Small intestine (tissue), 7 donors: ENCODE measurements at regions not wholly inside any gene's neighbourhood (a gene's known extent, or its start where the extent isn't known, plus 50 kb on each side); places are given as distances from the start of the nearest gene placed in this dataset.

Experiments used
- DNase-seq, 2 donors: peaks; one replicate each; pipeline versions ENCODE4 v3.0.0 to v3.0.0-alpha.2; 2013
- FAIRE-seq: peaks from 2 replicates; lab custom pipeline; 2012; peaks lifted over from hg19 to GRCh38; lab: Jason Lieb, UNC
- H3K27ac ChIP-seq, 3 donors: one replicate each; pipeline ENCODE4 v1.5.1; 2013; ENCODE audit warnings: low read length in 2 of 3, mild to moderate bottlenecking in 2 of 3, control low read depth in 1 of 3, inconsistent platforms in 1 of 3, low read depth in 1 of 3, moderate library complexity in 1 of 3
- H3K27me3 ChIP-seq, 3 donors: one replicate each; pipeline ENCODE4 v1.6.1; 2013; ENCODE audit warnings: low read length in 3 of 3, inconsistent platforms in 1 of 3; ENCODE audit not compliant: control insufficient read depth in 3 of 3, insufficient read depth in 3 of 3
- H3K36me3 ChIP-seq, 3 donors: one replicate each; pipeline ENCODE4 v1.6.1; 2013; ENCODE audit warnings: low read length in 3 of 3, inconsistent platforms in 1 of 3, low read depth in 1 of 3, mild to moderate bottlenecking in 1 of 3, moderate library complexity in 1 of 3; ENCODE audit not compliant: control insufficient read depth in 3 of 3, insufficient read depth in 2 of 3
- H3K4me1 ChIP-seq, 3 donors: one replicate each; pipeline ENCODE4 v1.6.1; 2013; ENCODE audit warnings: low read length in 2 of 3, inconsistent platforms in 1 of 3, low read depth in 1 of 3, mild to moderate bottlenecking in 1 of 3, moderate library complexity in 1 of 3; ENCODE audit not compliant: control insufficient read depth in 3 of 3, insufficient read depth in 2 of 3
- H3K4me3 ChIP-seq, 3 donors: one replicate each; pipeline ENCODE4 v1.5.1; 2013; ENCODE audit warnings: low read length in 3 of 3, control low read depth in 1 of 3, inconsistent platforms in 1 of 3, low read depth in 1 of 3, mild to moderate bottlenecking in 1 of 3, moderate library complexity in 1 of 3
- H3K9me3 ChIP-seq, 2 donors: one replicate each; pipeline ENCODE4 v1.6.1; 2013; ENCODE audit warnings: low read depth in 1 of 2, low read length in 1 of 2; ENCODE audit not compliant: control insufficient read depth in 2 of 2, insufficient read depth in 1 of 2
- WGBS, 3 donors: extraction: QIAGEN DNeasy Blood & Tissue Kit; methylation state at CpG; one replicate each; pipeline ENCODE4 v1.1.7; 2013; 5-methylcytosine and 5-hydroxymethylcytosine counted together
- donor health status: healthy with polysubstance abuse.
- donor health status: control.
- donor health status: control.
- donor health status: Bipolar disorder and iron deficiency.
- donor health status: healthy.

DNA sequence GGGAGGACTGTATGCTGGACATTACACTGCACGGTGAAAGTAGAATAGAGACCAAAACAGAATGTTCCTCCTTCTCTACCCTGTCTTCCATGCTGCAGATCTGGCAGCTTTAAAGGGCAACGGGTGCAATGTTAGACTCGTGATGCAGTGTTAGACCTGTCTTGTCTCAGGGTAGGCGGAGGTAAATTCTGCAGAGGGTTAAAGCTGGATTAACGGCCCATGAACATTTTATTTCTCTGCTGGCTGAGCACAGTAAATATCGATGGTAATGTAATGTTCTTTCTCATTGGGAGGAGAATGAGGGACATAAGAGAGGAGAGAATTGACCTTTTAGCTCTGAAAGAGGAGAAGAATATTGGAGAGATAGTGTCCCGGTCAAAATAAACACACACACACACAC lies 178.9 kb downstream of the NMUR2 start:
- no peak overlapping the region for H3K4me3 ChIP-seq
- no peaks in the 10 kb centered on the region for H3K36me3 ChIP-seq
- H3K27me3 ChIP-seq = no peaks in the 10 kb centered on the region
- 74 to 79% (median 78%) methylated on average over 7 of the region's 7 CpGs for WGBS, 3 donors
- no peaks in the 10 kb centered on the region for H3K4me1 ChIP-seq
- DNase-seq (no peak), FAIRE-seq (no peak)
- H3K27ac ChIP-seq = no peak overlapping the region
- H3K9me3 ChIP-seq = no peaks in the 10 kb centered on the region

DNA sequence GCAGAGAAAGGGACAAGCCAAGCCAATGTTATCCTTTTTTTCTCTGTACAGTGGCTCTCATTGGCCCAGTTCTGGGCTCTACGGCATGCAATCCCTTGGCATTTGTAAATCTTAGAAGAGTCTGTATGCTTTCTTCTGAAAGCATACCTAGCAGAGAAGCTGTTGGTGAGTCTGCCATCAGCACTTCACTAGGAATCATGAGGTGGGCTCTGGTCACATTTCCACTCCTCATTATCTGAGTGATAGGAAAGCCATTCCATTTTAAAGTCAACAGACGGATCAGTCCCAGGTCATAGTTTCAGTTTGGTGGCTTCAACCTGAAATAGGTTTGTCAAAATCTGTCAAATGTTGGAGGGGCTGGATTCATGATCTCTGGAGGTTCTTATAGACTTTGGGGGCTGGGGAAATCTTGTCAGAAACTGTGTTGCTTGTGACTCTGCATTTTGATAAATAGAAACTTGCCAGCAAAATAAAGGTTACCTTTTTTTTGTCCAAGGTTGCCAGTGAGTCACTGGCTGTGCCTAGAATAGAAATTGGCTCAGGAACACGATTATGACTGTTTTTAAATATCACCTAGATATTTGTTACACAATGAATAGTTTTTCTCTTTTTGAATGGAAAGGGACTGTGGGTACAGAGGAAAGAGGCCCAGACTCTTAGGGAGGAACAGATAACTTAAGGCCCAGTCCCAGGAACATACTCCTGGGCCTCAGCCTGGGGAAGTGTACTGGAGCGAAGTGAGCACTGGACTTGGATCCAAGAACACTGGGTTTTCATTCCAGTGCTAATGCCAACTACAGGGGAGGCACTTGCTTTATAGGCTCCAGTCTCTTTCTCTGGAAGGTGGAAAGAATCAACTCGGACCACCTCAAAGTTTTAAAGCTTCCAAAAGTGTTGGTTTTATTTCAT lies 183.1 kb downstream of the NMUR2 start:
- H3K4me3 ChIP-seq = no peak overlapping the region
- H3K27me3 ChIP-seq = no peaks in the 10 kb centered on the region
- DNase-seq (no peak), FAIRE-seq (no peak)
- no peak overlapping the region for H3K27ac ChIP-seq
- no peaks in the 10 kb centered on the region for H3K9me3 ChIP-seq
- no peaks in the 10 kb centered on the region for H3K36me3 ChIP-seq
- WGBS, 3 donors = 68 to 79% (median 70%) methylated on average over 5 of the region's 5 CpGs
- no peaks in the 10 kb centered on the region for H3K4me1 ChIP-seq

DNA sequence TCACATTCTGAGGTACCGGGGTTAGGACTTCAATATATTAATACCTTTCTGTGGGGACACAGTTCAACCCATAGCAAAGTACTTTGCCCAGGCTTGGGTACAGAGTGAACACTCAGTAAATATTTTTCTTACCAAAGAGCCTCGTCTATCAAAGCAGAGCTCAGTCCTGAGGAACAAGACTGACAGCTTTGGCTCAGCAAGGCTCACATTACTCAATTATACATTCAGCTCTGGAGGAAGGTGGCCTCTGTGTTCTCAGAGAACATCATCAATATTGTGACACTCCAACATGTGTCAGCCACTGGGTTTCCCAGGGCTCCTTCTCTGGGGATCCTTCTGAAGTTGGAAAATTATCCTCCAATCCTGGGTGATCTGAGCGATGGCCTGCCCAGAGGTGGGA lies 186.4 kb downstream of the NMUR2 start:
- FAIRE-seq (no peak), DNase-seq (no peak)
- Histone ChIP-seq H3K4me3 (no peak overlapping the region), H3K36me3 (no peaks in the 10 kb centered on the region), H3K27me3 (no peaks in the 10 kb centered on the region), H3K27ac (no peak overlapping the region), H3K4me1 (no peaks in the 10 kb centered on the region), H3K9me3 (no peaks in the 10 kb centered on the region)
- 29 to 59% (median 35%) methylated on average over 3 of the region's 3 CpGs for WGBS, 3 donors

GRCh38 chr5:152205804-152206203 lies 199.3 kb downstream of the NMUR2 start:
- Histone ChIP-seq H3K27ac (no peak overlapping the region), H3K36me3 (no peaks in the 10 kb centered on the region), H3K27me3 (no peaks in the 10 kb centered on the region), H3K4me3 (no peak overlapping the region), H3K9me3 (no peaks in the 10 kb centered on the region), H3K4me1 (no peaks in the 10 kb centered on the region)
- DNase-seq (no peak), FAIRE-seq (no peak)
- 13 to 36% (median 20%) methylated on average over 1 of the region's 1 CpG for WGBS, 3 donors

DNA sequence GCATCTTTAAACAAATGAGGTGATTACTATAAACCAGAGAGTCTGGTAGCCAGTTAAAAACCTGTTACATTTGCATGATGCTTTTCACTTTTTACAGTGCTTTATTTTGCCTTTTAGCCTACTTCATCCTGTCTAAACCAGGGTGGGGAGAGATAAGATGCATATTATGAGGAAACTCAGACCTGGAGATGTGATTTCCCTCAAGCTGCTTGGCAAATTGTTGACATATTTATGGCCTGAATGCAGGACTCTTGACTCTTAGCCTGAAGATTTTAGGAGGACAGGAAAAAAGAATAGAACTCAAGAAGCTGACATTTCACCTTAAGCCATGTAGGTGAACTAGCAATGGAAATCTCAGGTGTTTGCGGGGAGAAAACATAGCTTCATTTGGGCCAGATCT lies 202.8 kb downstream of the NMUR2 start:
- FAIRE-seq = no peak
- no peaks in the 10 kb centered on the region for H3K27me3 ChIP-seq
- 91 to 99% (median 97%) methylated on average over 1 of the region's 1 CpG for WGBS, 3 donors

GRCh38 chr5:152193391-152194107 lies 211.5 kb downstream of the NMUR2 start:
- Histone ChIP-seq H3K4me3 (no peak overlapping the region), H3K9me3 (no peaks in the 10 kb centered on the region), H3K36me3 (no peaks in the 10 kb centered on the region), H3K4me1 (no peaks in the 10 kb centered on the region), H3K27me3 (no peaks in the 10 kb centered on the region), H3K27ac (no peak overlapping the region)
- no peak for FAIRE-seq
- DNase-seq = no peak

More for the DNA sequence above, 202.8 kb downstream of the NMUR2 start:
- Histone ChIP-seq H3K4me3 (no peak overlapping the region), H3K27ac (no peak overlapping the region), H3K9me3 (no peaks in the 10 kb centered on the region), H3K4me1 (no peaks in the 10 kb centered on the region), H3K36me3 (no peaks in the 10 kb centered on the region)
- no peak for DNase-seq

DNA sequence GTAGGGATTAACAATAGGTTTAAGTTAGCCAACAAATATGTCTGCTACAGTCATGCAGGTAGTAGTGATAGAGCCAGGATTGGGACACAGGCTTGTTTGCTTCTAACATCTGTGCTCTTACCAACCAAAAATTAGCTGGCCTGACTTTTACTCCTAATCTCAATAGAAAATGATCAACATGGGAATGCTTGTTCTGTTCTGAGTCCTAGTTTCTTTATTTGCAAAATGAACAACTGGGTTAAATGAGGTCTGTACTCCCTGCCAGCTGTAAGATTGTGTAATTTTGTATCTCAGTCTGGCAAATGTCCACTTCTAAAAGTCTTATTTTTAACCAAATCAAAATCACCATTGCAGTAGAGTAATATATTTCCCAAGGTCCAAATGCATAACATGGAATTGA lies 216.8 kb downstream of the NMUR2 start:
- peaks cover 0 to 4% of the 10 kb centered on the region in 2 donors for H3K9me3 ChIP-seq
- H3K4me1 ChIP-seq = no peaks in the 10 kb centered on the region
- no peak for DNase-seq
- H3K36me3 ChIP-seq = no peaks in the 10 kb centered on the region
- H3K4me3 ChIP-seq = no peak overlapping the region
- H3K27me3 ChIP-seq = no peaks in the 10 kb centered on the region
- no peak for FAIRE-seq
- no peak overlapping the region for H3K27ac ChIP-seq

DNA sequence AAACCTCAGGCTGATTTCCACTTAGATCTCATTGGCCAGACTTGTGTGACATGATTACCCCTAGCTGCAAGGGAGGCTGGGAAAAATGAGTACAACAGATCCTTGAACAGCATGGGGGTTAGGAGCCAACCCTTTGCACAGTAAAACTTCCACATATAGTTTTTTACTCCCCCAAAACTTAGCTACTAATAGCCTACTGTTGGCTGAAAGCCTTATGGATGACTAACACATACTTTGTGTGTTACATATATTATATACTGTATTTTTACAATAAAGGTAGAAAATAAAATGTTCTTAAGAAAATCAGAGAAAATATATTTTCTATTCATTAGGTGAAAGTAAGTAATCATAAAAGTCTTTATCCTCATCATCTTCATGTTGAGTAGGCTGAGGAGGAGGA lies 217.4 kb downstream of the NMUR2 start:
- no peaks in the 10 kb centered on the region for H3K36me3 ChIP-seq
- no peaks in the 10 kb centered on the region for H3K27me3 ChIP-seq
- H3K4me1 ChIP-seq = no peaks in the 10 kb centered on the region
- no peak overlapping the region for H3K4me3 ChIP-seq
- H3K9me3 ChIP-seq = peaks cover 0 to 4% of the 10 kb centered on the region in 2 donors
- no peak overlapping the region for H3K27ac ChIP-seq
- DNase-seq (no peak), FAIRE-seq (no peak)
